IPS-18a (cell line): ENCODE measurements at regions not wholly inside any gene's neighbourhood (a gene's known extent, or its start where the extent isn't known, plus 50 kb on each side); places are given as distances from the start of the nearest gene placed in this dataset.

ENCODE experiments used
- H3K27ac ChIP-seq: one replicate; pipeline ENCODE4 v1.5.1; 2013; ENCODE audit warnings: low read length
- H3K27me3 ChIP-seq: one replicate; pipeline ENCODE4 v1.6.1; 2013; ENCODE audit warnings: mild to moderate bottlenecking, low read length; ENCODE audit not compliant: control insufficient read depth, insufficient read depth
- H3K36me3 ChIP-seq: one replicate; pipeline ENCODE4 v1.6.1; 2013; ENCODE audit warnings: low read depth, low read length; ENCODE audit not compliant: control insufficient read depth
- H3K4me1 ChIP-seq: one replicate; pipeline ENCODE4 v1.6.1; 2013; ENCODE audit warnings: low read depth, low read length; ENCODE audit not compliant: control insufficient read depth
- H3K4me3 ChIP-seq: one replicate; pipeline ENCODE4 v1.5.1; 2013; ENCODE audit warnings: low read length
- H3K9ac ChIP-seq: one replicate; pipeline ENCODE4 v1.6.1; 2013; ENCODE audit warnings: mild to moderate bottlenecking, low read length, moderate library complexity
- H3K9me3 ChIP-seq: one replicate; pipeline ENCODE4 v1.6.1; 2013; ENCODE audit warnings: low read depth, low read length; ENCODE audit not compliant: control insufficient read depth

- Histone ChIP-seq H3K27me3 (no peaks in the 10 kb centered on the region), H3K9me3 (no peaks in the 10 kb centered on the region), H3K4me1 (no peaks in the 10 kb centered on the region), H3K4me3 (no peak overlapping the region), H3K27ac (no peak overlapping the region), H3K9ac (no peak overlapping the region), H3K36me3 (no peaks in the 10 kb centered on the region)
Observed at GRCh38 chr11:109914038-109914437, 179.2 kb upstream of the ZC3H12C start.

- H3K27ac ChIP-seq, result no peak overlapping the region
- H3K9ac ChIP-seq, result no peak overlapping the region
- H3K4me1 ChIP-seq, result no peaks in the 10 kb centered on the region
- no peak overlapping the region for H3K4me3 ChIP-seq
- H3K9me3 ChIP-seq, result peaks cover 3% of the 10 kb centered on the region
- H3K27me3 ChIP-seq, result no peaks in the 10 kb centered on the region
- H3K36me3 ChIP-seq, result no peaks in the 10 kb centered on the region
Observed at GRCh38 chr11:109914809-109915653, 178.2 kb upstream of the ZC3H12C start.

GRCh38 chr11:109926941-109927340 is 166.3 kb upstream of the ZC3H12C start:
- H3K36me3 ChIP-seq, result no peaks in the 10 kb centered on the region
- no peaks in the 10 kb centered on the region for H3K27me3 ChIP-seq
- H3K9ac ChIP-seq, result no peak overlapping the region
- H3K4me1 ChIP-seq, result peaks cover 3% of the 10 kb centered on the region
- no peak overlapping the region for H3K4me3 ChIP-seq
- no peak overlapping the region for H3K27ac ChIP-seq
- H3K9me3 ChIP-seq, result no peaks in the 10 kb centered on the region

- Histone ChIP-seq H3K27me3 (no peaks in the 10 kb centered on the region), H3K36me3 (no peaks in the 10 kb centered on the region), H3K9ac (no peak overlapping the region), H3K27ac (no peak overlapping the region), H3K4me1 (peaks cover 3% of the 10 kb centered on the region), H3K4me3 (no peak overlapping the region), H3K9me3 (no peaks in the 10 kb centered on the region)
Observed at GRCh38 chr11:109929308-109929707, 163.9 kb upstream of the ZC3H12C start.

GRCh38 chr11:109933126-109933525 is 160.1 kb upstream of the ZC3H12C start:
- no peaks in the 10 kb centered on the region for H3K27me3 ChIP-seq
- no peak overlapping the region for H3K9ac ChIP-seq
- H3K9me3 ChIP-seq, result no peaks in the 10 kb centered on the region
- H3K27ac ChIP-seq, result no peak overlapping the region
- H3K4me1 ChIP-seq, result peaks cover 3% of the 10 kb centered on the region
- H3K4me3 ChIP-seq, result no peak overlapping the region
- H3K36me3 ChIP-seq, result no peaks in the 10 kb centered on the region

- Histone ChIP-seq H3K4me1 (no peaks in the 10 kb centered on the region), H3K27ac (no peak overlapping the region), H3K4me3 (no peak overlapping the region), H3K27me3 (no peaks in the 10 kb centered on the region), H3K9ac (no peak overlapping the region), H3K36me3 (no peaks in the 10 kb centered on the region), H3K9me3 (no peaks in the 10 kb centered on the region)
Observed at GRCh38 chr11:109934151-109934550, 159.0 kb upstream of the ZC3H12C start.

- no peaks in the 10 kb centered on the region for H3K36me3 ChIP-seq
- no peaks in the 10 kb centered on the region for H3K27me3 ChIP-seq
- no peak overlapping the region for H3K9ac ChIP-seq
- no peak overlapping the region for H3K4me3 ChIP-seq
- H3K9me3 ChIP-seq, result no peaks in the 10 kb centered on the region
- H3K27ac ChIP-seq, result no peak overlapping the region
- H3K4me1 ChIP-seq, result no peaks in the 10 kb centered on the region
Observed at GRCh38 chr11:109936661-109937180, 156.5 kb upstream of the ZC3H12C start.

- Histone ChIP-seq H3K27ac (no peak overlapping the region), H3K4me3 (no peak overlapping the region), H3K9ac (no peak overlapping the region), H3K36me3 (no peaks in the 10 kb centered on the region), H3K27me3 (no peaks in the 10 kb centered on the region), H3K9me3 (no peaks in the 10 kb centered on the region), H3K4me1 (no peaks in the 10 kb centered on the region)
Observed at GRCh38 chr11:109937968-109938367, 155.2 kb upstream of the ZC3H12C start.

- Histone ChIP-seq H3K27ac (no peak overlapping the region), H3K9ac (no peak overlapping the region)
Observed at GRCh38 chr11:109939166-109939810, 153.9 kb upstream of the ZC3H12C start.

GRCh38 chr11:109940816-109941215 is 152.4 kb upstream of the ZC3H12C start:
- H3K4me1 ChIP-seq, result no peaks in the 10 kb centered on the region
- no peak overlapping the region for H3K9ac ChIP-seq
- no peaks in the 10 kb centered on the region for H3K9me3 ChIP-seq
- H3K27ac ChIP-seq, result no peak overlapping the region
- no peak overlapping the region for H3K4me3 ChIP-seq
- H3K27me3 ChIP-seq, result no peaks in the 10 kb centered on the region
- H3K36me3 ChIP-seq, result no peaks in the 10 kb centered on the region

More at GRCh38 chr11:109939166-109939810, 153.9 kb upstream of the ZC3H12C start:
- no peaks in the 10 kb centered on the region for H3K27me3 ChIP-seq
- H3K36me3 ChIP-seq, result no peaks in the 10 kb centered on the region
- H3K4me3 ChIP-seq, result no peak overlapping the region
- H3K4me1 ChIP-seq, result no peaks in the 10 kb centered on the region
- H3K9me3 ChIP-seq, result no peaks in the 10 kb centered on the region

GRCh38 chr11:109945626-109946321 is 147.4 kb upstream of the ZC3H12C start:
- Histone ChIP-seq H3K27me3 (no peaks in the 10 kb centered on the region), H3K9me3 (no peaks in the 10 kb centered on the region), H3K9ac (no peak overlapping the region), H3K27ac (no peak overlapping the region), H3K4me1 (peaks cover 4% of the 10 kb centered on the region), H3K36me3 (no peaks in the 10 kb centered on the region), H3K4me3 (no peak overlapping the region)
